Neural progenitor cell (in vitro differentiated cells): ENCODE measurements at regions not wholly inside any gene's neighbourhood (a gene's known extent, or its start where the extent isn't known, plus 50 kb on each side); places are given as distances from the start of the nearest gene placed in this dataset.

Experiments used
- DNase-seq: peaks from one replicate; pipeline ENCODE4 v3.0.0-alpha.2; 2016; ENCODE audit warnings: low spot score
- H2AFZ ChIP-seq: fragments of 200-600 bp; sonication (generic); replicated peaks from 2 replicates; pipeline ENCODE4 v1.6.1; 2016; ENCODE audit warnings: antibody characterized with exemption
- H3F3A ChIP-seq: fragments of 200-600 bp; sonication (generic); 2 replicates; pipeline ENCODE4 v1.6.1; 2016; ENCODE audit warnings: antibody characterized with exemption, low read depth
- H3K27ac ChIP-seq: fragments of 200-600 bp; sonication (generic); 2 replicates; pipeline ENCODE4 v1.5.1; 2016; ENCODE audit warnings: mild to moderate bottlenecking
- H3K27me3 ChIP-seq: fragments of 200-600 bp; sonication (generic); 2 replicates; pipeline ENCODE4 v1.6.1; 2016; ENCODE audit warnings: mild to moderate bottlenecking, moderate library complexity
- H3K36me3 ChIP-seq: fragments of 200-600 bp; sonication (generic); 2 replicates; pipeline ENCODE4 v1.5.1; 2016
- H3K4me1 ChIP-seq: fragments of 200-600 bp; sonication (generic); 2 replicates; pipeline ENCODE4 v1.6.1; 2016; ENCODE audit warnings: mixed run types
- H3K4me2 ChIP-seq: fragments of 200-600 bp; sonication (generic); 2 replicates; pipeline ENCODE4 v1.6.1; 2016
- H3K4me3 ChIP-seq: fragments of 200-600 bp; sonication (generic); 2 replicates; pipeline ENCODE4 v1.5.1; 2016
- H3K79me2 ChIP-seq: fragments of 200-600 bp; sonication (generic); 2 replicates; pipeline ENCODE4 v1.6.1; 2016; ENCODE audit warnings: low read depth
- H3K9ac ChIP-seq: fragments of 200-600 bp; sonication (generic); 2 replicates; pipeline ENCODE4 v1.6.1; 2016
- H3K9me3 ChIP-seq: fragments of 200-600 bp; sonication (generic); 2 replicates; pipeline ENCODE4 v1.5.1; 2016; ENCODE audit warnings: low read depth
- H4K20me1 ChIP-seq: fragments of 200-600 bp; sonication (generic); 2 replicates; pipeline ENCODE4 v1.6.1; 2016; ENCODE audit warnings: low read depth
- H3K27ac Mint-ChIP-seq: 3 replicates; pipeline ENCODE4 v1.8.0; 2021; ENCODE audit warnings: mixed read lengths
- H3K27me3 Mint-ChIP-seq: 2 replicates; pipeline ENCODE4 v1.8.0; 2022; ENCODE audit warnings: low read depth, mild to moderate bottlenecking, inconsistent platforms, moderate library complexity, mixed read lengths; ENCODE audit not compliant: insufficient read depth
- H3K36me3 Mint-ChIP-seq: 3 replicates; pipeline ENCODE4 v1.8.0; 2021; ENCODE audit warnings: mixed read lengths
- H3K4me1 Mint-ChIP-seq: 3 replicates; pipeline ENCODE4 v1.8.0; 2021; ENCODE audit warnings: mixed read lengths
- H3K4me3 Mint-ChIP-seq: 3 replicates; pipeline ENCODE4 v1.8.0; 2021; ENCODE audit warnings: mild to moderate bottlenecking, moderate library complexity, mixed read lengths
- H3K9me3 Mint-ChIP-seq: 3 replicates; pipeline ENCODE4 v1.8.0; 2020; ENCODE audit warnings: mixed read lengths
- CTCF ChIP-seq: fragments of 200-600 bp; sonication (generic); IDR thresholded peaks from 2 replicates; pipeline ENCODE4 v1.5.1; 2017; ENCODE audit warnings: antibody characterized with exemption, mild to moderate bottlenecking
- EZH2 ChIP-seq: fragments of 200-600 bp; sonication (generic); IDR thresholded peaks from 2 replicates; pipeline ENCODE4 v1.6.1; 2017; ENCODE audit warnings: antibody characterized with exemption, mild to moderate bottlenecking, moderate library complexity
- EZH2phosphoT487 ChIP-seq: fragments of 200-600 bp; sonication (generic); IDR thresholded peaks from 2 replicates; pipeline ENCODE4 v1.6.1; 2017; ENCODE audit warnings: antibody characterized with exemption

GRCh38 chr2:209121691-209122090 is 302.2 kb upstream of the MAP2 start:
- Histone ChIP-seq H4K20me1 (no peaks in the 10 kb centered on the region), H2AFZ (no peak overlapping the region), H3K4me2 (no peak overlapping the region), H3K79me2 (no peaks in the 10 kb centered on the region), H3K4me3 (no peak overlapping the region), H3F3A (no peaks in the 10 kb centered on the region), H3K27ac (no peak overlapping the region), H3K9me3 (no peaks in the 10 kb centered on the region), H3K36me3 (no peaks in the 10 kb centered on the region), H3K9ac (no peak overlapping the region), H3K27me3 (no peaks in the 10 kb centered on the region), H3K4me1 (peaks cover 11% of the 10 kb centered on the region)
- H3K36me3 Mint-ChIP-seq: no peaks in the 10 kb centered on the region
- no peaks in the 10 kb centered on the region for H3K27me3 Mint-ChIP-seq
- H3K9me3 Mint-ChIP-seq: no peaks in the 10 kb centered on the region
- no peak overlapping the region for H3K27ac Mint-ChIP-seq
- no peaks in the 10 kb centered on the region for H3K4me1 Mint-ChIP-seq
- DNase-seq: no peak
- H3K4me3 Mint-ChIP-seq: no peak overlapping the region
- TF ChIP-seq EZH2phosphoT487 (no peak), CTCF (no peak), EZH2 (no peak)

GRCh38 chr2:209125291-209125690 is 298.6 kb upstream of the MAP2 start:
- Mint-ChIP-seq H3K27me3 (no peaks in the 10 kb centered on the region), H3K4me1 (no peaks in the 10 kb centered on the region)
- no peaks in the 10 kb centered on the region for H3K36me3 ChIP-seq

GRCh38 chr2:209138079-209138478 is 285.8 kb upstream of the MAP2 start:
- Mint-ChIP-seq H3K27ac (no peak overlapping the region), H3K9me3 (no peaks in the 10 kb centered on the region)
- no peaks in the 10 kb centered on the region for H3K36me3 ChIP-seq

More at GRCh38 chr2:209125291-209125690, 298.6 kb upstream of the MAP2 start:
- H3K4me2 ChIP-seq: no peak overlapping the region
- no peaks in the 10 kb centered on the region for H3K9me3 ChIP-seq
- H3K9me3 Mint-ChIP-seq: no peaks in the 10 kb centered on the region
- no peak for DNase-seq
- H3K4me3 Mint-ChIP-seq: no peak overlapping the region
- H4K20me1 ChIP-seq: no peaks in the 10 kb centered on the region
- H3F3A ChIP-seq: no peaks in the 10 kb centered on the region
- H3K27me3 ChIP-seq: no peaks in the 10 kb centered on the region
- H3K4me1 ChIP-seq: no peaks in the 10 kb centered on the region
- TF ChIP-seq CTCF: no peak
- no peak for TF ChIP-seq EZH2
- no peak for TF ChIP-seq EZH2phosphoT487
- H3K9ac ChIP-seq: no peak overlapping the region
- H3K36me3 Mint-ChIP-seq: no peaks in the 10 kb centered on the region
- H3K4me3 ChIP-seq: no peak overlapping the region
- no peak overlapping the region for H3K27ac ChIP-seq
- no peak overlapping the region for H3K27ac Mint-ChIP-seq
- no peaks in the 10 kb centered on the region for H3K79me2 ChIP-seq
- H2AFZ ChIP-seq: no peak overlapping the region

More at GRCh38 chr2:209138079-209138478, 285.8 kb upstream of the MAP2 start:
- Mint-ChIP-seq H3K27me3 (no peaks in the 10 kb centered on the region), H3K36me3 (no peaks in the 10 kb centered on the region), H3K4me1 (no peaks in the 10 kb centered on the region), H3K4me3 (no peak overlapping the region)
- H3K79me2 ChIP-seq: no peaks in the 10 kb centered on the region
- no peaks in the 10 kb centered on the region for H3K4me1 ChIP-seq
- H3K4me2 ChIP-seq: no peak overlapping the region
- no peak for DNase-seq
- no peak overlapping the region for H3K4me3 ChIP-seq
- H3F3A ChIP-seq: no peaks in the 10 kb centered on the region
- no peak overlapping the region for H2AFZ ChIP-seq
- no peaks in the 10 kb centered on the region for H3K9me3 ChIP-seq
- no peak overlapping the region for H3K9ac ChIP-seq
- no peak overlapping the region for H3K27ac ChIP-seq
- no peaks in the 10 kb centered on the region for H3K27me3 ChIP-seq
- H4K20me1 ChIP-seq: no peaks in the 10 kb centered on the region
- TF ChIP-seq CTCF: no peak
